Type B pancreatic cell (in vitro differentiated cells): ENCODE measurements at regions not wholly inside any gene's neighbourhood (a gene's known extent, or its start where the extent isn't known, plus 50 kb on each side); places are given as distances from the start of the nearest gene placed in this dataset.

Source experiments
- DNase-seq: peaks from one replicate; pipeline ENCODE4 v3.0.0; 2021; ENCODE audit warnings: mixed read lengths; ENCODE audit not compliant: unreplicated experiment; ENCODE audit errors: extremely low spot score
- H3K27ac Mint-ChIP-seq: 2 replicates; pipeline ENCODE4 v1.8.0; 2021; ENCODE audit warnings: mild to moderate bottlenecking, mixed read lengths
- H3K27me3 Mint-ChIP-seq: 2 replicates; pipeline ENCODE4 v1.8.0; 2021; ENCODE audit warnings: mixed read lengths
- H3K36me3 Mint-ChIP-seq: 2 replicates; pipeline ENCODE4 v1.8.0; 2021; ENCODE audit warnings: mixed read lengths
- H3K4me1 Mint-ChIP-seq: one replicate; pipeline ENCODE4 v1.8.0; 2021; ENCODE audit warnings: mixed read lengths; ENCODE audit not compliant: unreplicated experiment
- H3K4me3 Mint-ChIP-seq: 2 replicates; pipeline ENCODE4 v1.8.0; 2021; ENCODE audit warnings: mild to moderate bottlenecking, mixed read lengths
- H3K9me3 Mint-ChIP-seq: 2 replicates; pipeline ENCODE4 v1.8.0; 2021; ENCODE audit warnings: mixed read lengths
- TF ChIP-seq, protein P1 (sequence below): fragments of 200-600 bp; sonication (generic); conservative IDR thresholded peaks from 2 replicates; pipeline ENCODE4 v1.5.0; 2021; ENCODE audit warnings: antibody characterized with exemption, mild to moderate bottlenecking

GRCh38 chr6:91813641-91814040, 1226.8 kb upstream of the MAP3K7 start:
- H3K4me1 Mint-ChIP-seq, result peaks cover 7% of the 10 kb centered on the region
- H3K27ac Mint-ChIP-seq, result no peak overlapping the region
- H3K9me3 Mint-ChIP-seq, result no peaks in the 10 kb centered on the region
- H3K27me3 Mint-ChIP-seq, result no peaks in the 10 kb centered on the region
- no peak for DNase-seq
- H3K4me3 Mint-ChIP-seq, result no peak overlapping the region
- TF ChIP-seq, protein P1, sequence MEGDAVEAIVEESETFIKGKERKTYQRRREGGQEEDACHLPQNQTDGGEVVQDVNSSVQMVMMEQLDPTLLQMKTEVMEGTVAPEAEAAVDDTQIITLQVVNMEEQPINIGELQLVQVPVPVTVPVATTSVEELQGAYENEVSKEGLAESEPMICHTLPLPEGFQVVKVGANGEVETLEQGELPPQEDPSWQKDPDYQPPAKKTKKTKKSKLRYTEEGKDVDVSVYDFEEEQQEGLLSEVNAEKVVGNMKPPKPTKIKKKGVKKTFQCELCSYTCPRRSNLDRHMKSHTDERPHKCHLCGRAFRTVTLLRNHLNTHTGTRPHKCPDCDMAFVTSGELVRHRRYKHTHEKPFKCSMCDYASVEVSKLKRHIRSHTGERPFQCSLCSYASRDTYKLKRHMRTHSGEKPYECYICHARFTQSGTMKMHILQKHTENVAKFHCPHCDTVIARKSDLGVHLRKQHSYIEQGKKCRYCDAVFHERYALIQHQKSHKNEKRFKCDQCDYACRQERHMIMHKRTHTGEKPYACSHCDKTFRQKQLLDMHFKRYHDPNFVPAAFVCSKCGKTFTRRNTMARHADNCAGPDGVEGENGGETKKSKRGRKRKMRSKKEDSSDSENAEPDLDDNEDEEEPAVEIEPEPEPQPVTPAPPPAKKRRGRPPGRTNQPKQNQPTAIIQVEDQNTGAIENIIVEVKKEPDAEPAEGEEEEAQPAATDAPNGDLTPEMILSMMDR, result no peak
- no peaks in the 10 kb centered on the region for H3K36me3 Mint-ChIP-seq

DNA sequence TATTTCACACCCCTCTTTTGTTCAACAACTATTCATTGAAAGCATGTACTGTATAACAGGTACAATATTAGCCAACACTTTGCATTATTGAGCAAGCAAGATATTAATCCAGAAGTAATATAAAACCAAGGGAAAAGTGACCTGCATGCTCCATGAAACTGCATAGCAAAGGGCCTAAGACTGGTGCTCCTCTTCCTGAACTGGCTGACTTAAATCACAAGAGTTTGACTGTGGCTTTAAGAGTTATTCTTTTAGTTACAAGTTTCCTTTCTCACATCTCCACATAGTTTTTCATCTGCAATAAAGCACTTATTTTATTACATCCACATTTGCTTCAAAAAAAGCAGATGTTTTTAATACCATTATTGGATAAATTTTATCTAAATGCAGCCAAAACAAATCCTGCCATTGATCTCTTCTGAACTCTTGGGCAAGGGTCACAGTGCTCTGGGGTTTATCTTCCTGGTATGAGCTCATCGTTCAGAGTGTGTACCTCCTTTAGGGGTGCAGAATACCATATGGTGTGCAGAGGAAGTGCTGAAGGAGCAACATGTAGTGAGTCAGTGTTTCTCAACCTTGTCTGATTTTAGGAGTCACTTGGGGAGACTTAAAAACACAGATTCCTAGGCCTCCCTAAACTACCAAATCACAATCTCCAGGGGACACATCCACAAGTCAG, 1225.9 kb upstream of the MAP3K7 start:
- Mint-ChIP-seq H3K27me3 (no peaks in the 10 kb centered on the region), H3K36me3 (no peaks in the 10 kb centered on the region), H3K4me3 (no peak overlapping the region), H3K4me1 (peaks cover 7% of the 10 kb centered on the region), H3K9me3 (no peaks in the 10 kb centered on the region), H3K27ac (no peak overlapping the region)
- TF ChIP-seq, protein P1, result no peak
- DNase-seq, result no peak

DNA sequence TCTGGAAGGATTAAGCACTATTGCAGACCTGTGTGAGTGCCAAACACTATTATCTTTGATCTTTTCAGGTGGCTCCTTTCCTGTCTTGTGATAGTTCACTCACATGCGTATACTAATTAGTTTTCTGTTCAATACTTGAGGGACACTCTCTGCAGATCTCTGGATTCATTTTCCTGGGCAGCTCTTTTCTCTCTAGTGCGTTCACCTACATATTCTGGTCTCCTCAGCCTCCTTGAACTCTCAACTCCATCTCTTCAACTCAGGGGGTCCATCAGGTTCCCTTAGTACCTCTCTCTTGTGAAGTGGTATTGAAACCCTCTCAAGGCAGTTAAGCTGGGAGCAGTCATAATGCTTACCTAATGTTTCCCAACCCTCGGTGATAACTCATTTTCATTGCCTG, 1218.1 kb upstream of the MAP3K7 start:
- TF ChIP-seq, protein P1, result no peak
- no peak for DNase-seq
- no peaks in the 10 kb centered on the region for H3K9me3 Mint-ChIP-seq
- H3K4me1 Mint-ChIP-seq, result no peaks in the 10 kb centered on the region
- H3K27ac Mint-ChIP-seq, result no peak overlapping the region
- no peaks in the 10 kb centered on the region for H3K36me3 Mint-ChIP-seq
- H3K4me3 Mint-ChIP-seq, result no peak overlapping the region
- H3K27me3 Mint-ChIP-seq, result no peaks in the 10 kb centered on the region

DNA sequence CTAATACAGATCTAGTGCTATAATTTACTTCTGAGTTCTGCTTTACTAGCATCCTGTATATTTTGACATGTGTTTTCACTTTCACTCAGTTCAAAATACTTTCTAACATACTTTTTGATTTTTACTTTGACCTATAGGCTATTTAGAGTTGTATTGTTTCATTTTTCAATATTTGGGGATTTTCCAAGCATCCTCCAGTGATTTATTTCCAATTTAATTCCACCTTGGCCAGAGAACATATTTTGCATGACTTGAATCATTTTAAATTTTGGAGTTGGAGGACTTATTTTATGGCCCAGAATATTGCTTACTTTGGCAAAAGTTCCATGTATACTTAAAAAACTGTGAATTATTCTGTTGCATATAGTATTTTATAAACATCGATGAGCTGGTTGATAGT, 1215.6 kb upstream of the MAP3K7 start:
- Mint-ChIP-seq H3K27ac (no peak overlapping the region), H3K27me3 (no peaks in the 10 kb centered on the region), H3K4me1 (no peaks in the 10 kb centered on the region), H3K4me3 (no peak overlapping the region), H3K36me3 (no peaks in the 10 kb centered on the region), H3K9me3 (no peaks in the 10 kb centered on the region)
- no peak for DNase-seq
- TF ChIP-seq, protein P1, result no peak

DNA sequence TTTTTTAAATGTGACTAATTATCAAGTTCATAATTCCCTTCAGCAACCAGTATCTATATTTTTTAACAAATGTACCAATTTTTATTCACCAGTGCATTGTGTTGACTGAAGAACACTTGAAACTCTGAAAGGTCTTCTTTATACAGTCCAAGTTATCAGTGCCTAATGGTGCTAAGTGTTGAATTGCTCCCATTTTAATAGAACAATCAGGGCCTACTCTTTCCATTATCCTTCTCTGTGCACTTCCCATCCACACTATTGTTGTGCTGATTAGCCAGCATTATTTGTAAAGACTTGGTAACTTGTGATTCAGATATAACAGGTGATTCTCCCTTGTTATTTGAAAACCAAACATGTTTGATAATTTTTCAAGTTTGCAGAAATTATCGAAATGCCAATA, 1209.7 kb upstream of the MAP3K7 start:
- H3K36me3 Mint-ChIP-seq, result no peaks in the 10 kb centered on the region
- H3K27ac Mint-ChIP-seq, result no peak overlapping the region
- TF ChIP-seq, protein P1, result no peak
- H3K4me3 Mint-ChIP-seq, result no peak overlapping the region
- H3K27me3 Mint-ChIP-seq, result no peaks in the 10 kb centered on the region
- H3K4me1 Mint-ChIP-seq, result no peaks in the 10 kb centered on the region
- DNase-seq, result no peak
- no peaks in the 10 kb centered on the region for H3K9me3 Mint-ChIP-seq

GRCh38 chr6:91788501-91788900, 1201.6 kb upstream of the MAP3K7 start:
- Mint-ChIP-seq H3K4me1 (no peaks in the 10 kb centered on the region), H3K9me3 (no peaks in the 10 kb centered on the region), H3K4me3 (no peak overlapping the region), H3K27ac (no peak overlapping the region), H3K27me3 (no peaks in the 10 kb centered on the region), H3K36me3 (no peaks in the 10 kb centered on the region)
- TF ChIP-seq, protein P1, result no peak
- no peak for DNase-seq
